ENCODE measurements at regions not wholly inside any gene's neighbourhood (a gene's known extent, or its start where the extent isn't known, plus 50 kb on each side); places are given as distances from the start of the nearest gene placed in this dataset.
"Not testable (repeated sequence)": the region's sequence is repeated elsewhere in the genome, so short reads cannot be mapped to it uniquely, and the experiment has no call there.

DNA sequence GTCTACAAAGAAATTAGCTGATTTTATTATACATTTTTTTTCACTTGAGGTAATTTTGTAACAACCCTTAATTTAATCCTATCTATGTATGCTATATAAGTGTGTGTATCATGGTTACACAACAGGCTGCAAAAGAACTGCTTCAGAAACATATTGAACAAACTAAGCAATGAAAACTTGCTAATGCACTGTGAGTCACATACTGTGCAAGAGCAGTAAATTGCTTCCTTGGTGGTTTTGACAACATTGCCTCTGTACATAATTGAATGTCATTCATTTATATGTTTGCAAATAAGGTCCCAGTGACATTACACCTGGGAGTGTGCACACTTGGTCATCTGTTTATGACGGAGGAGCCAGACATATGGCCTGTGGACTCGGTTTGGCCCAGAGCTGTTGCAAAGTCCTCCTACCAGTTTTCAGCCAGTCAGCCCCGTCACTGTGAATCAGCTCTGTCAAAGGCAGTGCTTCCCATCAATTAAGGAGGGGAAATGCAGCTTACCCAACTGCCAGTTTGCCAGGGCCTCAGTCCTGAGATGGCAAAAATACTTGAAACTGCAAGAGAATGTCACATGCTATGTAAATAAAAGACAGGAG, 835.0 kb downstream of the TTLL7 start:
- POLR2A ChIA-PET, CTCF ChIA-PET: not testable (repeated sequence)

GRCh38 chr1:83158924-83159323, 840.0 kb downstream of the TTLL7 start:
- H3K9me3 Mint-ChIP-seq; H3K36me3 Mint-ChIP-seq; ATAC-seq; H3K27ac Mint-ChIP-seq; DNase-seq (ENCODE audit: low spot score); H3K4me3 Mint-ChIP-seq; H3K27me3 Mint-ChIP-seq (ENCODE audit: low read depth); POLR2A ChIA-PET; CTCF ChIA-PET: not testable (repeated sequence)
- H3K4me1 Mint-ChIP-seq = peaks cover 13% of the 10 kb centered on the region

More for the DNA sequence above, 835.0 kb downstream of the TTLL7 start:
- not testable (repeated sequence) for H3K9me3 Mint-ChIP-seq; DNase-seq (ENCODE audit: low spot score); H3K27ac Mint-ChIP-seq; H3K4me3 Mint-ChIP-seq; ATAC-seq; H3K27me3 Mint-ChIP-seq (ENCODE audit: low read depth); H3K4me1 Mint-ChIP-seq
- peaks cover 14% of the 10 kb centered on the region for H3K36me3 Mint-ChIP-seq

- CTCF ChIA-PET, H3K27ac Mint-ChIP-seq, ATAC-seq: not testable (repeated sequence)
Measured at GRCh38 chr1:83154306-83154705, 844.6 kb downstream of the TTLL7 start.

GRCh38 chr1:83151167-83151898, 847.6 kb downstream of the TTLL7 start:
- H3K27me3 Mint-ChIP-seq (ENCODE audit: low read depth); CTCF ChIA-PET; H3K9me3 Mint-ChIP-seq; H3K4me1 Mint-ChIP-seq; H3K4me3 Mint-ChIP-seq; POLR2A ChIA-PET; DNase-seq (ENCODE audit: low spot score); H3K27ac Mint-ChIP-seq; H3K36me3 Mint-ChIP-seq: not testable (repeated sequence)
- ATAC-seq = peak; percentile 66

More at GRCh38 chr1:83154306-83154705, 844.6 kb downstream of the TTLL7 start:
- POLR2A ChIA-PET; H3K27me3 Mint-ChIP-seq (ENCODE audit: low read depth); DNase-seq (ENCODE audit: low spot score); H3K36me3 Mint-ChIP-seq; H3K9me3 Mint-ChIP-seq; H3K4me3 Mint-ChIP-seq: not testable (repeated sequence)
- H3K4me1 Mint-ChIP-seq = peaks cover 13% of the 10 kb centered on the region

- H3K27me3 Mint-ChIP-seq (ENCODE audit: low read depth); POLR2A ChIA-PET; H3K4me1 Mint-ChIP-seq; H3K36me3 Mint-ChIP-seq; DNase-seq (ENCODE audit: low spot score); H3K4me3 Mint-ChIP-seq; H3K27ac Mint-ChIP-seq; CTCF ChIA-PET; H3K9me3 Mint-ChIP-seq; ATAC-seq: not testable (repeated sequence)
Measured at GRCh38 chr1:83150479-83150878, 848.5 kb downstream of the TTLL7 start.

- not testable (repeated sequence) for H3K4me1 Mint-ChIP-seq, H3K27ac Mint-ChIP-seq
Measured at GRCh38 chr1:83145820-83146219, 853.1 kb downstream of the TTLL7 start.

DNA sequence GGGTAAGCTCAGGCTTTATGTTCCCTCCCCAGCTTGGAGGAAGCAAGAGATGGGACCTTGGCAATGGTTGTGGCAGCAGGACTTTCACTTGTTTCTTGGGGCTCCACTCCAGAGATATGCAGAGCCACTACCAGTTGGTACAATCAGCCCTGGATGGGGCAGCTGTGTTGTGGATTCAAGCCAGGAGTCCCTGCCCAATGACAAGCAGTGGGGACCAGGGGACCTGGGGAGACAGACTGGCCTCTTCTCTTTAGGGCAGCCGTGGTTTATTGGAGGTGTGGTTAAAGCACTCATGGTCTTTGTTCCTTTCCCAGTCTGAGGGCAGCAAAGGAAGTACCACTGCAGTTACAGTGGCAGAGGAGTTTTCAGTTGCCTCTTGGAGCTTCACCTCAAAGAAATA, 856.1 kb downstream of the TTLL7 start:
- ATAC-seq; H3K27ac Mint-ChIP-seq; H3K4me1 Mint-ChIP-seq; POLR2A ChIA-PET; CTCF ChIA-PET; DNase-seq (ENCODE audit: low spot score); H3K4me3 Mint-ChIP-seq; H3K27me3 Mint-ChIP-seq (ENCODE audit: low read depth): not testable (repeated sequence)
- Mint-ChIP-seq H3K36me3 (peaks cover 18% of the 10 kb centered on the region), H3K9me3 (peaks cover 25% of the 10 kb centered on the region)

More at GRCh38 chr1:83145820-83146219, 853.1 kb downstream of the TTLL7 start:
- CTCF ChIA-PET; DNase-seq (ENCODE audit: low spot score); H3K27me3 Mint-ChIP-seq (ENCODE audit: low read depth); POLR2A ChIA-PET; H3K4me3 Mint-ChIP-seq; ATAC-seq: not testable (repeated sequence)
- H3K36me3 Mint-ChIP-seq = peaks cover 15% of the 10 kb centered on the region
- H3K9me3 Mint-ChIP-seq = peaks cover 12% of the 10 kb centered on the region

GRCh38 chr1:83135524-83136157, 863.3 kb downstream of the TTLL7 start:
- POLR2A ChIA-PET; H3K36me3 Mint-ChIP-seq; DNase-seq (ENCODE audit: low spot score); ATAC-seq; H3K27me3 Mint-ChIP-seq (ENCODE audit: low read depth); H3K27ac Mint-ChIP-seq; H3K4me3 Mint-ChIP-seq; CTCF ChIA-PET: not testable (repeated sequence)
- Mint-ChIP-seq H3K9me3 (peaks cover 15% of the 10 kb centered on the region), H3K4me1 (peaks cover 23% of the 10 kb centered on the region)

- DNase-seq (ENCODE audit: low spot score); H3K27ac Mint-ChIP-seq; POLR2A ChIA-PET; H3K27me3 Mint-ChIP-seq (ENCODE audit: low read depth); H3K36me3 Mint-ChIP-seq; CTCF ChIA-PET; H3K4me3 Mint-ChIP-seq: not testable (repeated sequence)
- 0 out of 2 replicates have a peak, but pooled peaks have one; percentile 34 for ATAC-seq
- Mint-ChIP-seq H3K9me3 (peaks cover 12% of the 10 kb centered on the region; the same call in 1 of the 2 replicates), H3K4me1 (peaks cover 23% of the 10 kb centered on the region)
Measured at GRCh38 chr1:83134322-83135014, 864.5 kb downstream of the TTLL7 start.
